Gastroesophageal sphincter (tissue), 3 donors: ENCODE measurements at regions not wholly inside any gene's neighbourhood (a gene's known extent, or its start where the extent isn't known, plus 50 kb on each side); places are given as distances from the start of the nearest gene placed in this dataset.

Experiments used
- CTCF ChIP-seq, 4 experiments: fragments of 200-600 bp in 2 of 4; fragments of 450-650 bp in 2 of 4; sonication (generic) in 1 of 4; IDR thresholded peaks; one replicate each; pipeline ENCODE4 v1.5.1; 2017 to 2019; ENCODE audit warnings: antibody characterized with exemption in 4 of 4, mild to moderate bottlenecking in 2 of 4, moderate library complexity in 2 of 4
- POLR2A ChIP-seq, 2 donors: fragments of 450-650 bp; IDR thresholded peaks; one replicate each; pipeline ENCODE4 v1.6.1; 2017; ENCODE audit warnings: antibody characterized with exemption in 2 of 2, mild to moderate bottlenecking in 2 of 2, moderate library complexity in 1 of 2

GRCh38 chr6:9089724-9090123 lies 654.4 kb upstream of the SLC35B3 start:
- no peak for TF ChIP-seq CTCF (IDR thresholded peaks at IDR 0.05)
- no peak for TF ChIP-seq POLR2A (IDR thresholded peaks at IDR 0.05)
